ENCODE measurements at regions not wholly inside any gene's neighbourhood (a gene's known extent, or its start where the extent isn't known, plus 50 kb on each side); places are given as distances from the start of the nearest gene placed in this dataset.

- TF ChIP-seq EZH2 (IDR thresholded peaks at IDR 0.05; ENCODE audit: borderline replicate concordance, insufficient read depth, low read depth, low read length, poor library complexity, severe bottlenecking) (no peak), CTCF (IDR thresholded peaks at IDR 0.05) (no peak)
These were observed 84.7 kb upstream of the IRF2BP2 start for GRCh38 chr1:234694661-234695060.
